Fibroblast of lung (primary cell): ENCODE measurements at regions not wholly inside any gene's neighbourhood (a gene's known extent, or its start where the extent isn't known, plus 50 kb on each side); places are given as distances from the start of the nearest gene placed in this dataset.

Source experiments
- DNase-seq, 2 donors: peaks; one replicate each; pipeline versions ENCODE4 v3.0.0 to v3.0.0-alpha.2; 2010; ENCODE audit warnings: low read depth in 2 of 2
- H2AFZ ChIP-seq: 2 replicates; pipeline ENCODE4 v1.5.1; 2012; ENCODE audit warnings: low read length, control low read depth, inconsistent platforms
- H3K27ac ChIP-seq: 2 replicates; pipeline ENCODE4 v1.5.1; 2011; ENCODE audit warnings: low read length, control low read depth; ENCODE audit not compliant: insufficient read depth
- H3K27me3 ChIP-seq: 2 replicates; pipeline ENCODE4 v1.5.1; 2011; ENCODE audit warnings: mild to moderate bottlenecking, low read length; ENCODE audit not compliant: control insufficient read depth, insufficient read depth
- H3K36me3 ChIP-seq: 2 replicates; pipeline ENCODE4 v1.5.1; 2011; ENCODE audit warnings: low read length; ENCODE audit not compliant: control insufficient read depth, insufficient read depth
- H3K4me1 ChIP-seq: 2 replicates; pipeline ENCODE4 v1.5.1; 2011; ENCODE audit warnings: low read length; ENCODE audit not compliant: control insufficient read depth, insufficient read depth; ENCODE audit errors: extremely low read depth
- H3K4me2 ChIP-seq: 2 replicates; pipeline ENCODE4 v1.5.1; 2011; ENCODE audit warnings: low read length, control low read depth; ENCODE audit not compliant: insufficient read depth; ENCODE audit errors: extremely low read depth
- H3K4me3 ChIP-seq, 4 experiments: fragments of 200-600 bp in 1 of 4; sonication (generic) in 1 of 4; replicated peaks in 1 of 4; 2 replicates each; pipeline ENCODE4 v1.5.1; 2011 to 2016; ENCODE audit warnings: low read length in 4 of 4, low read depth in 3 of 4, mild to moderate bottlenecking in 3 of 4, control low read depth in 2 of 4, inconsistent platforms in 1 of 4, mixed read lengths in 1 of 4; ENCODE audit not compliant: insufficient read depth in 1 of 4; ENCODE audit errors: control extremely low read depth in 1 of 4
- H3K79me2 ChIP-seq: 2 replicates; pipeline ENCODE4 v1.5.1; 2012; ENCODE audit warnings: mild to moderate bottlenecking, low read length, inconsistent platforms; ENCODE audit not compliant: control insufficient read depth, insufficient read depth
- H3K9ac ChIP-seq: 2 replicates; pipeline ENCODE4 v1.5.1; 2011; ENCODE audit warnings: mild to moderate bottlenecking, low read length, control low read depth; ENCODE audit not compliant: insufficient read depth
- H3K9me3 ChIP-seq: 2 replicates; pipeline ENCODE4 v1.5.1; 2012; ENCODE audit warnings: low read depth, low read length; ENCODE audit not compliant: control insufficient read depth, insufficient read depth
- H4K20me1 ChIP-seq: 2 replicates; pipeline ENCODE4 v1.5.1; 2011; ENCODE audit warnings: low read length; ENCODE audit not compliant: control insufficient read depth, insufficient read depth; ENCODE audit errors: extremely low read depth
- EZH2 ChIP-seq: IDR thresholded peaks from 2 replicates; pipeline ENCODE4 v1.5.1; 2012; ENCODE audit warnings: low read length, control low read depth, mild to moderate bottlenecking; ENCODE audit errors: missing control alignments
- TF ChIP-seq, protein P1 (sequence below), 2 donors: IDR thresholded peaks in 1 of 2; conservative IDR thresholded peaks in 1 of 2; 1 replicate in 1 of 2; 2 replicates in 1 of 2; pipeline ENCODE4 v1.5.1; 2011 to 2012; ENCODE audit warnings: low read length in 2 of 2, control low read depth in 1 of 2, inconsistent platforms in 1 of 2, low read depth in 1 of 2, mild to moderate bottlenecking in 1 of 2

DNA sequence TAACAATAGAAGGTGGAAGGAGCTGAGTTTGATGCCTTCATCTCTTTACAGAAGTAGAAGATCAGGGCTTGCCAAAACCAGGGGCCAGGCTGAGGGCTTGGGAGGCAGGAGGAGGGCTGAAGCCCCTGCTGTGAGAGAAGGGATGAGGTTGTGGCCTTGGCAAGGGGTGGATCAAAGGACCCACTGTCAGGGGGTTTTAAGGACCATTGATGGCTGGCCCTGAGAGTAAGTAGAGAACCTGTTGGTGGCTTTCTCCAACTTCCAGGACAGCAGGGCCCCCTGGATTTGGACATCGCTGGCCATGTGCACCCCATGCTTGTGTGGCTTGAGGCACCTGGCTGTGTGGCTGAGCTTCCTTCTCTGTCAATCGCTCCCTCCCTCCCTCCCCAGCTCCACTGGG lies 927.7 kb downstream of the TBC1D22A start:
- Histone ChIP-seq H3K36me3 (no peaks in the 10 kb centered on the region), H2AFZ (no peak overlapping the region), H3K27me3 (no peaks in the 10 kb centered on the region), H3K4me3 (no peak overlapping the region), H3K79me2 (no peaks in the 10 kb centered on the region), H3K9ac (no peak overlapping the region), H4K20me1 (no peaks in the 10 kb centered on the region), H3K4me1 (no peaks in the 10 kb centered on the region), H3K27ac (no peak overlapping the region), H3K4me2 (no peak overlapping the region), H3K9me3 (no peaks in the 10 kb centered on the region)
- TF ChIP-seq, protein P1, sequence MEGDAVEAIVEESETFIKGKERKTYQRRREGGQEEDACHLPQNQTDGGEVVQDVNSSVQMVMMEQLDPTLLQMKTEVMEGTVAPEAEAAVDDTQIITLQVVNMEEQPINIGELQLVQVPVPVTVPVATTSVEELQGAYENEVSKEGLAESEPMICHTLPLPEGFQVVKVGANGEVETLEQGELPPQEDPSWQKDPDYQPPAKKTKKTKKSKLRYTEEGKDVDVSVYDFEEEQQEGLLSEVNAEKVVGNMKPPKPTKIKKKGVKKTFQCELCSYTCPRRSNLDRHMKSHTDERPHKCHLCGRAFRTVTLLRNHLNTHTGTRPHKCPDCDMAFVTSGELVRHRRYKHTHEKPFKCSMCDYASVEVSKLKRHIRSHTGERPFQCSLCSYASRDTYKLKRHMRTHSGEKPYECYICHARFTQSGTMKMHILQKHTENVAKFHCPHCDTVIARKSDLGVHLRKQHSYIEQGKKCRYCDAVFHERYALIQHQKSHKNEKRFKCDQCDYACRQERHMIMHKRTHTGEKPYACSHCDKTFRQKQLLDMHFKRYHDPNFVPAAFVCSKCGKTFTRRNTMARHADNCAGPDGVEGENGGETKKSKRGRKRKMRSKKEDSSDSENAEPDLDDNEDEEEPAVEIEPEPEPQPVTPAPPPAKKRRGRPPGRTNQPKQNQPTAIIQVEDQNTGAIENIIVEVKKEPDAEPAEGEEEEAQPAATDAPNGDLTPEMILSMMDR (conservative IDR thresholded peaks at IDR 0.05 in 1 of 2, IDR thresholded peaks at IDR 0.05 in 1 of 2; ENCODE audit: low read depth in 1 of 2, low read length in 2 of 2): no peak
- TF ChIP-seq EZH2: no peak
- DNase-seq: no peak

- no peak for DNase-seq
- H3K4me1 ChIP-seq: no peaks in the 10 kb centered on the region
- H3K4me2 ChIP-seq: no peak overlapping the region
- no peaks in the 10 kb centered on the region for H3K27me3 ChIP-seq
- no peak overlapping the region for H3K27ac ChIP-seq
- no peaks in the 10 kb centered on the region for H3K9me3 ChIP-seq
- H3K4me3 ChIP-seq: no peak overlapping the region
- H2AFZ ChIP-seq: no peak overlapping the region
- H3K36me3 ChIP-seq: no peaks in the 10 kb centered on the region
- no peaks in the 10 kb centered on the region for H4K20me1 ChIP-seq
- no peak for TF ChIP-seq EZH2
- TF ChIP-seq, protein P1 (conservative IDR thresholded peaks at IDR 0.05 in 1 of 2, IDR thresholded peaks at IDR 0.05 in 1 of 2; ENCODE audit: low read depth in 1 of 2, low read length in 2 of 2): no peak
- H3K79me2 ChIP-seq: no peaks in the 10 kb centered on the region
- no peak overlapping the region for H3K9ac ChIP-seq
Observed at GRCh38 chr22:47687776-47688175, 925.3 kb downstream of the TBC1D22A start.

GRCh38 chr22:47687346-47687655 lies 924.9 kb downstream of the TBC1D22A start:
- no peak for TF ChIP-seq EZH2
- TF ChIP-seq, protein P1 (conservative IDR thresholded peaks at IDR 0.05 in 1 of 2, IDR thresholded peaks at IDR 0.05 in 1 of 2; ENCODE audit: low read depth in 1 of 2, low read length in 2 of 2): no peak
- Histone ChIP-seq H3K79me2 (no peaks in the 10 kb centered on the region), H3K9me3 (no peaks in the 10 kb centered on the region), H2AFZ (no peak overlapping the region), H4K20me1 (no peaks in the 10 kb centered on the region), H3K27ac (no peak overlapping the region), H3K4me3 (no peak overlapping the region), H3K4me1 (no peaks in the 10 kb centered on the region), H3K4me2 (no peak overlapping the region), H3K27me3 (no peaks in the 10 kb centered on the region), H3K36me3 (no peaks in the 10 kb centered on the region), H3K9ac (no peak overlapping the region)
- no peak for DNase-seq
